Caco-2 (cell line): ENCODE measurements at regions not wholly inside any gene's neighbourhood (a gene's known extent, or its start where the extent isn't known, plus 50 kb on each side); places are given as distances from the start of the nearest gene placed in this dataset.

ENCODE experiments used
- BruUV-seq: library from RNA; stranded (reverse); fragments of 400-500 nt; replicated peaks from 2 replicates; lab custom pipeline; 2021; lab: Mats Ljungman, UMichigan
- CTCF ChIA-PET: fragments of 300-600 bp; sonication (Branson Sonifier 250); formaldehyde crosslinking; loops from one replicate; lab custom pipeline; 2022; ENCODE audit warnings: antibody characterized with exemption; lab: Charles Lee
- POLR2A ChIA-PET: fragments of 300-600 bp; sonication (Branson Sonifier 250); formaldehyde crosslinking; loops from one replicate; lab custom pipeline; 2022; ENCODE audit warnings: antibody characterized with exemption; lab: Charles Lee
- DNase-seq, 2 experiments: peaks; one replicate each; pipeline versions ENCODE4 v3.0.0 to v3.0.0-alpha.2; 2020 to 2022
- H3K27me3 ChIP-seq: replicated peaks from 2 replicates; pipeline ENCODE4 v1.6.0; 2011; ENCODE audit warnings: low read length; ENCODE audit not compliant: control insufficient read depth, insufficient read depth
- H3K36me3 ChIP-seq: 2 replicates; pipeline ENCODE4 v1.5.1; 2011; ENCODE audit warnings: low read length; ENCODE audit not compliant: control insufficient read depth, insufficient read depth
- H3K4me1 ChIP-seq: fragments of 250-450 bp; sonication (Bioruptor Pico); 2 replicates; pipeline ENCODE4 v1.5.1; 2020; ENCODE audit warnings: mild to moderate bottlenecking
- H3K4me3 ChIP-seq: 2 replicates; pipeline ENCODE4 v1.5.1; 2011; ENCODE audit warnings: low read depth, mild to moderate bottlenecking, control low read depth, low read length
- H3K9me3 ChIP-seq: fragments of 250-450 bp; sonication (Bioruptor Pico); 2 replicates; pipeline ENCODE4 v1.5.1; 2020; ENCODE audit warnings: mild to moderate bottlenecking, moderate library complexity
- H3K27ac Mint-ChIP-seq: one replicate; pipeline ENCODE4 v1.8.0; 2022; ENCODE audit warnings: mixed read lengths; ENCODE audit not compliant: unreplicated experiment
- H3K27me3 Mint-ChIP-seq: one replicate; pipeline ENCODE4 v1.8.0; 2022; ENCODE audit warnings: mixed read lengths; ENCODE audit not compliant: insufficient read depth, unreplicated experiment
- H3K36me3 Mint-ChIP-seq: one replicate; pipeline ENCODE4 v1.8.0; 2022; ENCODE audit warnings: mild to moderate bottlenecking, mixed read lengths; ENCODE audit not compliant: insufficient read depth, unreplicated experiment
- H3K4me1 Mint-ChIP-seq: one replicate; pipeline ENCODE4 v1.8.0; 2022; ENCODE audit warnings: low read depth, mixed read lengths; ENCODE audit not compliant: unreplicated experiment
- H3K4me3 Mint-ChIP-seq: one replicate; pipeline ENCODE4 v1.8.0; 2022; ENCODE audit warnings: mild to moderate bottlenecking, moderate library complexity, mixed read lengths; ENCODE audit not compliant: unreplicated experiment
- H3K9me3 Mint-ChIP-seq: one replicate; pipeline ENCODE4 v1.8.0; 2022; ENCODE audit warnings: mixed read lengths; ENCODE audit not compliant: unreplicated experiment
- intact Hi-C: fragments of 100-400 bp; cut with micrococcal nuclease; formaldehyde crosslinking; loops from one replicate; pipeline ENCODE4 v1.10.0; 2022; ENCODE audit not compliant: unreplicated experiment
- TF ChIP-seq, protein P1 (sequence below), 2 experiments: fragments of 200-600 bp in 1 of 2; IDR thresholded peaks; 1 replicate in 1 of 2; 2 replicates in 1 of 2; pipeline versions ENCODE4 v1.5.1 to v1.8.0; 2011 to 2022; ENCODE audit warnings: antibody characterized with exemption in 1 of 2, control low read depth in 1 of 2, inconsistent platforms in 1 of 2, low read depth in 1 of 2, low read length in 1 of 2, mild to moderate bottlenecking in 1 of 2, moderate library complexity in 1 of 2; ENCODE audit not compliant: insufficient read depth in 1 of 2, severe bottlenecking in 1 of 2, unreplicated experiment in 1 of 2

DNA sequence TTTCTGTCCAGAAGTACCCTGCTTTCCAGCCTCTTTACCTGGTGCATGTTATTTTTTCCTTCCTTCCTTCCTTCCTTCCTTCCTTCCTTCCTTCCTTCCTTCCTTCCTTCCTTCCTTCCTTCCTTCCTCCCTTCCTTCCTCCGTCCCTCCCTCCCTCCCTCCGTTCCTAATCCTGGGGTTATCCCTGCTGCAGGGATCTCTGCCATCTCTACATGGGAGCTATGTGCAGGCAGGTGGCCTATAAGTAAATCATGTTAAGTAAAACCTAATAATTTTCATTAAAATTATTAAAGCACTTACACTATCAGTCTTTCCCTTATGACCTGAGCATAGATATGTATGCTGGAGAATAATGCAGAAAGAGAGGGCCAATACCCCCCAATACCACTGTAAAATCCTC lies 351.9 kb downstream of the ZSWIM6 start:
- Mint-ChIP-seq H3K4me1 (no peaks in the 10 kb centered on the region), H3K27me3 (peaks cover 18% of the 10 kb centered on the region), H3K27ac (no peak overlapping the region), H3K9me3 (no peaks in the 10 kb centered on the region), H3K4me3 (no peak overlapping the region), H3K36me3 (no peaks in the 10 kb centered on the region)
- Histone ChIP-seq H3K36me3 (no peaks in the 10 kb centered on the region), H3K4me3 (no peak overlapping the region), H3K27me3 (no peaks in the 10 kb centered on the region; the same call in 1 of the 2 replicates), H3K4me1 (no peaks in the 10 kb centered on the region), H3K9me3 (no peaks in the 10 kb centered on the region)
- intact Hi-C loops = no loop called here
- no peak for DNase-seq
- BruUV-seq = no TSS peak
- ChIA-PET POLR2A (no interaction called here), CTCF (interaction anchor here (0.7 kb wide), 1 partner anchor 215 kb away, joined by 3 read pairs; no protein-coding TSS in a partner anchor)
- TF ChIP-seq, protein P1, sequence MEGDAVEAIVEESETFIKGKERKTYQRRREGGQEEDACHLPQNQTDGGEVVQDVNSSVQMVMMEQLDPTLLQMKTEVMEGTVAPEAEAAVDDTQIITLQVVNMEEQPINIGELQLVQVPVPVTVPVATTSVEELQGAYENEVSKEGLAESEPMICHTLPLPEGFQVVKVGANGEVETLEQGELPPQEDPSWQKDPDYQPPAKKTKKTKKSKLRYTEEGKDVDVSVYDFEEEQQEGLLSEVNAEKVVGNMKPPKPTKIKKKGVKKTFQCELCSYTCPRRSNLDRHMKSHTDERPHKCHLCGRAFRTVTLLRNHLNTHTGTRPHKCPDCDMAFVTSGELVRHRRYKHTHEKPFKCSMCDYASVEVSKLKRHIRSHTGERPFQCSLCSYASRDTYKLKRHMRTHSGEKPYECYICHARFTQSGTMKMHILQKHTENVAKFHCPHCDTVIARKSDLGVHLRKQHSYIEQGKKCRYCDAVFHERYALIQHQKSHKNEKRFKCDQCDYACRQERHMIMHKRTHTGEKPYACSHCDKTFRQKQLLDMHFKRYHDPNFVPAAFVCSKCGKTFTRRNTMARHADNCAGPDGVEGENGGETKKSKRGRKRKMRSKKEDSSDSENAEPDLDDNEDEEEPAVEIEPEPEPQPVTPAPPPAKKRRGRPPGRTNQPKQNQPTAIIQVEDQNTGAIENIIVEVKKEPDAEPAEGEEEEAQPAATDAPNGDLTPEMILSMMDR (IDR thresholded peaks at IDR 0.05; ENCODE audit: insufficient read depth in 1 of 2, low read depth in 1 of 2, low read length in 1 of 2, severe bottlenecking in 1 of 2, unreplicated experiment in 1 of 2) = no peak

DNA sequence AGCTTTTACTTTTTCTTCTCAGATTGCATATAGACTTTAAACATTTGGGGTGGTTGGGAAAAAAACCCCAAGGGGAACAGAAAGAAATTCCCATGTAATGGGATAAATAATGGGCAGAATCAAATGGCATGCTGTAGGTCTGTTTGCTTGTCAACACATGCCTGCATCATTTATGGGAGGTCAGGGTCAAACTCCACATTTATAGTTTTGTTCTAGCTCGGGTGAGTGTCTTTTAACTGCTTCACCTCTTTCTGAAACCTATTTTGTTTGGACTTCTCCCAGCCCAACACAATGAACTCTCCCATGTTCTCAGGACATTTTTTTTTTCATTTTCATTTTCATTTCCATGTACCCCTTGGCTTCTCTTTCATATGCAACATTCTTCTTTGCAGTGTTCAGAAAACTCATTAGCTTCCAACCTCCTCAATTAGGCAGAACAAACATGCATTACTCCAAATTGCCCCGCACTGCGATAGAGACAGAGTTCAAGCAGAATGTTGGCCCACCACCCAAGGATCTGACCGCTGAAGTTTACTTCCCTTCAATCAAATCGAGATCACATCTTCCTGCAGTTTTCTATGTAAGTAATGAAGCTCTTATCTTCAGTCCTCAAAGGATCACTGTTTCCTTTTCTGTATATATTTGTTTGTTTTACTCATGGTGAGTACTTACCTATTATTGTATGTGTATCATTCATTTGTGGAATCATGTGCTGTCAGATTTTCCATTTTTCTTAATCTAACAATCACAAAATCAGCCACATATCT lies 354.6 kb downstream of the ZSWIM6 start:
- DNase-seq = no peak
- BruUV-seq = no TSS peak
- no peaks in the 10 kb centered on the region; the same call in 1 of the 2 replicates for H3K27me3 ChIP-seq
- H3K36me3 Mint-ChIP-seq = no peaks in the 10 kb centered on the region
- H3K4me3 Mint-ChIP-seq = no peak overlapping the region
- H3K4me3 ChIP-seq = no peak overlapping the region
- no peaks in the 10 kb centered on the region for H3K36me3 ChIP-seq
- peaks cover 21% of the 10 kb centered on the region for H3K27me3 Mint-ChIP-seq
- no peaks in the 10 kb centered on the region for H3K4me1 ChIP-seq
- POLR2A ChIA-PET = no interaction called here
- TF ChIP-seq, protein P1 (IDR thresholded peaks at IDR 0.05; ENCODE audit: insufficient read depth in 1 of 2, low read depth in 1 of 2, low read length in 1 of 2, severe bottlenecking in 1 of 2, unreplicated experiment in 1 of 2) = no peak
- H3K4me1 Mint-ChIP-seq = no peaks in the 10 kb centered on the region
- CTCF ChIA-PET = no interaction called here
- no peaks in the 10 kb centered on the region for H3K9me3 ChIP-seq
- H3K9me3 Mint-ChIP-seq = no peaks in the 10 kb centered on the region
- intact Hi-C loops = no loop called here
- H3K27ac Mint-ChIP-seq = no peak overlapping the region

DNA sequence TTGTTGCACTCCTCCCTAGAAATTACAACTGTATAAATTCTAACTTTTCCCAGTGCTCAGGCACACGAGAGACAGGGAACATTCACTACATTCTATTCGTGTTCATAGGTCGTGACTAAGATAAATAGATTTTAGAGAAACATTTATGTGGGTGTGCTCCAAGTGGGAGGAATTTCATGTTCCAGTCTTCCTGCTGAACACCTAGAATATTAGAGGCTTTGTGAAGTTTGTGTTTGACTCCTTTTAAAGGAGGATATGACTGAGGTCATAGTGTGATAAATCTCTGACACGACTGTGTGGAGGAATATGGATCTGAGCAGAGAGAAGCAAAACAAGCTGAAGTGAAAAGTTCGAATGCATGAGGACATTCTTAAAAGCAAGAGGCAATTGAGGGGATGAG lies 355.3 kb downstream of the ZSWIM6 start:
- H3K36me3 Mint-ChIP-seq = no peaks in the 10 kb centered on the region
- no peak for DNase-seq
- H3K4me1 Mint-ChIP-seq = no peaks in the 10 kb centered on the region
- no peaks in the 10 kb centered on the region for H3K4me1 ChIP-seq
- no peak overlapping the region for H3K27ac Mint-ChIP-seq
- ChIA-PET CTCF (no interaction called here), POLR2A (no interaction called here)
- H3K27me3 ChIP-seq = no peaks in the 10 kb centered on the region
- H3K9me3 Mint-ChIP-seq = no peaks in the 10 kb centered on the region
- peaks cover 21% of the 10 kb centered on the region for H3K27me3 Mint-ChIP-seq
- no peaks in the 10 kb centered on the region for H3K36me3 ChIP-seq
- TF ChIP-seq, protein P1 (IDR thresholded peaks at IDR 0.05; ENCODE audit: insufficient read depth in 1 of 2, low read depth in 1 of 2, low read length in 1 of 2, severe bottlenecking in 1 of 2, unreplicated experiment in 1 of 2) = no peak
- H3K4me3 Mint-ChIP-seq = no peak overlapping the region
- intact Hi-C loops = no loop called here
- no peaks in the 10 kb centered on the region for H3K9me3 ChIP-seq
- H3K4me3 ChIP-seq = no peak overlapping the region
- no TSS peak for BruUV-seq
